GM21723 (cell line): ENCODE measurements at regions not wholly inside any gene's neighbourhood (a gene's known extent, or its start where the extent isn't known, plus 50 kb on each side); places are given as distances from the start of the nearest gene placed in this dataset.
"Not testable (repeated sequence)": the region's sequence is repeated elsewhere in the genome, so short reads cannot be mapped to it uniquely, and the experiment has no call there.

ENCODE experiments used
- ATAC-seq: cut with Tn5 transposase; IDR thresholded peaks from one replicate; pipeline ENCODE4 v1.9.1; 2021; ENCODE audit warnings: mild to moderate bottlenecking, moderate library complexity; ENCODE audit not compliant: unreplicated experiment

DNA sequence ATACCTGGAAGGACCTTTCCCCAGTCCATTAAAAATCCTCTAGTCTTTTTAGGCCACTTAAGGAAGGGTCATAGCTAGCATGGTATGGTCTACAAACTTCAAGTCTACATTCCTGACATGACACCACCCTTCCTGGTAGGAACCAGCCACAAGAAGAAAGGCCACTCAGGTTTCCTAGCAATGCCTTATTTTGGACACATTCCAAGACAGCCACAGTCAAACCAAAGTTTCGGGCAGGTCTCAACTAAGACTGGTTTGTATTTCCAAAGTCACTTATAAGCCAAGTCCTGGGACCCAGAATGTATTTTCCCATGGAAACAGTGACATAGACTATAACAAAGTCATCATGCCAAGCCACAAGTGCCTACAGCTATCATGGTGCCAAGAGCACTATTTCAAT lies 50.6 kb upstream of the SLC44A3 start:
- ATAC-seq = no peak

DNA sequence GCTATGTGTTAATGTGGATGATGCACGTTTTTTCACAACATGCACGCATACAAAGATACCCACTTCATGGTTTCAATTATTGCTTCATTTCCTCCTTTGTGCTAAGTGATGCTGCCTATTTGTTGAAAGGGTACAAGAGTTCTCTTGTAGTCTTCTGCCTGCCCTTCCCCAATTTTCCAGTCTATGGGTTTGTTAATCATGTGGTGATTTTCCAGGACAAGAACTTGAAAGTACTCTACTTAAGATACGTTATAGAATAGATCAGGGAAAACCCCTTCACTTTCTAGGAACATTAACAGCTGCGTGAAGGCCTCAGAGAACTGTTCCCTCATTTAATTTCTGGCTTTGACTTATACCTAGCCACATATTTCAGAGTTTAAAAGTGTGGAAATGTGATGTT lies 52.1 kb upstream of the SLC44A3 start:
- no peak for ATAC-seq

DNA sequence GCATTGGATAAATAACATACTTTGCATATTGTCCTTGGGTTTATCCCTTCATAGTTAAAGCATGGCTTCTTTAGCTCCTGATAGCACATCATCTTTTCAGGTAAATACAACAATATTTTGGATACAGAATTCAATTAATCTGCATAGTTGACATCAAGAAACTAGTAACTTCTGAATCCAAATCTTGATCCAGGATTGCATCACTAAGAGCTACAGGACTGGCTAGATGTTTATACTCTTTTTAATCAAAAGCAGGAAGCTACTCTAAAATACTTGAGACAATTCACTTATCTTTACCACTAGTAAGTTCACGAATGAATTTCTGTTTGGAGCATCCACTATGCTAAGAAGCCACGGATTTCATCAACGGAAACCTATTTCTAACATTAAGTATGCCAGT lies 54.2 kb upstream of the SLC44A3 start:
- ATAC-seq = no peak

DNA sequence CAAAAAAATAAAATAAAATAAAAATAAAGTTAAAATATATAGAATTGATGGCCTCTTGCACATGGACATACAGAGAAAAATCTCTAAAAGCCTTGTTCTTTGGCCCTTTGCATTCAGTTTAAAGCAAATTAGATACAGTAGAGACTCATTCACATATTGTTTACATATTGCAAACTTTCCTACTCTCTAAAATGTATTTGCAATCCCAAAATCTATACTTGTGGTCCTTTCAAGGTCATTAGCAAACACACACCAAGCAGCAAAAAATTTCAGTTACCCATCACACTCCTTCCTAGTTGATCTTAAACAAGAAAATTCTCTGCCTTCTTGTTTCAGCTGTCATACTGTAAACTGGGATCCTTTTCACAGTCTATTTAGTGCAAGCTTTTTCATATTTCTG lies 61.0 kb upstream of the SLC44A3 start:
- no peak for ATAC-seq

DNA sequence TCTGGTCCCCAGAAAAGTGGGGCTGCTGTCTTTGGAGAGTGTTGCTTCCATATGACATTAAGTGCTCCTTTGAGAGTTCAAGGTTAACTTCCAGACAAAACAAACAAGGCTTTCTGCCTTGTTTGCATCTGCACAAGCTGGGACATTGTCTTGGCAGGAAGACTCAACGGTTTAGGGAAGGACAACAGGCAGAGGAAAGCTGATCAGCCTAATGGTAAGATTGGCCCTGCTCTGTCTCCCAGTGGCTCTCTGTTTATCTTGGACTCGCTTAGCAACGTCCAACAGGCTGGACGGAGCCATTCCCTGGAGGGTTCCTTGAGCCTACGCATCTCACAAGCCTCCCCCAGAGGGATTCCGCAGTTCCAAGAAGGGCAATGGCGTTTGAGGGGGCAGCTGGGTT lies 62.2 kb upstream of the SLC44A3 start:
- no peak for ATAC-seq

DNA sequence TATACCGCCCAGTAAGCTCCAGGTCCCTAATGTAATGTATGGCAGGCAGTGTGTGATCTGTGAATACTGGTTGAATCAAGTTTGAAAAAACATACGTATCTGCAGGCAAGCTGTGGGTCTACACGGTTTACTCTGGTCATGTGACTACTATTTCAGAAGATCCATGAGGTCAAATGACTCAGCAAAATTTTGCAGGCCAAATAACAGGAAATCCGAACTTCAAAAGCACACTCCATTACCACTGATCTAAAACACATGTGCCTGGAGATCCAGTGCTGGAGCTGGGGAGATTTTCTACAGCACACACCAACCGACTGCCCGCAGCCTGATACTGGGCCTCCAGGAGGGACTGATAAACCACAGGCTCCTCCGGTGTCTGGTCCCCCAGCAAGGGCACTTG lies 64.5 kb upstream of the SLC44A3 start:
- no peak for ATAC-seq

DNA sequence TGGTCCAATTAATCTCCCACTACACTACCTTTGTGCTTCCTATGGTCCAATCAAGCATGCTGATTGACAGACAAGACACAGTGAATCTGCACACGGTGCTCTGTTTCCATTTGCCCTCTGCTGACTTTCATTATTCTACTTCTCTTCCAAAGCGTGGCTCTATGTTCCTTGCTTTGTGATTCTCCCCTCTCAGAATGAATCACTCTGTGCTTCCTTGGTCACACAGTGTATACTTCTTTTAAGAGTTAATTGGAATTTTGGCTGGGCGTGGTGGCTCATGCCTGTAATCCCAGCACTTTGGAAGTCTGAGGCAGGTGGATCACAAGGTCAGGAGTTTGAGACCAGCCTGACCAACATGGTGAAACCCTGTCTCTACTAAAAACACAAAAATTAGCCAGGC lies 65.1 kb upstream of the SLC44A3 start:
- not testable (repeated sequence) for ATAC-seq

DNA sequence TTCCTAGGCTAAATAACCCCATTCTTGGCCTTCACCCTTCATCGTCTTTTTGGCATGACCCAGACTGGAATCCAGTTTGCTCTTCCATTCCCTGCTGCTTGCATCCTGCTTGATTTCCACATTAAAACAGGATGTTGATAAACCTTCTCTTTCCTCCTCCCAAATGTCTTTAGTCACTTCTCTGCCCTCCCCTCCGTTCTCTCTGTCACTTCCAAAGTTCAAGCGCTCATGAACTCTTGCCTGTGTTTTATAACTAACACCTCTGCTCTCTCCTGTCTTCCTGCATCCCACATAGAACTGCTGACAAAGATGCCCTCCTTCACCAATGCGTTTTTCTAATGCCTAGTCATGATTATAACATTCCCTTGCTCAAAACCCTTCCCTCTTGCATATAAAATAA lies 65.6 kb upstream of the SLC44A3 start:
- ATAC-seq = no peak

DNA sequence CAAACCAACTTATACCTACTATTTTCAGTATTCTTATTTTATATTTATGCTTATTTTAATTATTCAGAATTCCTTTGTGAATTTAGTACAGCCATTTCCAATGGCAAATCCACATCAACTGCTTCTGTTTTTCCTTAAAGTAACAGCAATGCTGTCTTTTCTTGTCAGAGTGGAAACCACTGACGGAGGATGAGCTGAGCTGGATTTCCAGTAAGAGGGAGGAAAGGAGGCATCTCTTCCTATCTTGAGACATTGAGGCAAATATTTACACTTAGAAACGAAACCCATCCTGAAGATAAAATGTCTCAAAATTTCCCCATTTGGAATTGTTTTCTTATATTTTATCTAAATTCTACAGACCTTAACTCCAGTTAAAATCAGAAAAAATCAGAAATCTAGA lies 66.1 kb upstream of the SLC44A3 start:
- no peak for ATAC-seq

DNA sequence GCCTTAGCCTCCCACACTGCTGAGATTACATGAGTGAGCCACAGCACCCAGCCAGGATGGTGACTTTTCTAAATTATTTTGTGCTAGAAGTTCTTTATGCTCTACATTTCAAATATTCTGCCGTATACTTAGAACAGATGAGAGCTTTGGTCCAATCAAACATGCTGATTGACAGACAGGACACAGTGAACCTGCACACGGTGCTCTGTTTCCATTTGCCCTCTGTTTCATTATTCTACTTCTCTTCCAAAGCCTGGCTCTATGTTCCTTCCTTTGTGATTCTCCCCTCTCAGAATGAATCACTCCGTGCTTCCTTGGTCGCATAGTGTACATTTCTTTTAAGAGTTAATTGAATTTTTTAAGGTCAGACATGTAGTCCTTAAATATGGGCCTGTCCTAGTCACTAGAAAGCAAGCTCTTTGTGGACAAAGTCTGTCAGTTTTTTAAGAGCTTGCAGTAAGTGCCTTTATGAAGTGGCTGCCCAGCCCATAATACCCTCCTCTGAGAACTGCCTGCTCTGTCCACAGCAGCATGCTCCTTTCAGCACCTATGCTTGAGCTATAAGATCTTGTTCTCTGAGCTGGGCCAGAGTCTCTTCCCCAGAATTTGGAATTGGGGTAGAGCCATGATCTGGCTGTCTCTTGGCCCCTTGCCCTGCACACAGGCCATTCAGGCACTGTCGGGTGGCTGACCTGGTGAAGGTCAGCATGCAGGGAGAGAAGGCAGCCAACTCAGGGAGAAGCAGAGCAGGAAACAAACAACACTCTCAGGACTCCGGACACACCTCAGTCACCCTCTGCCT lies 66.8 kb upstream of the SLC44A3 start:
- ATAC-seq = no peak

DNA sequence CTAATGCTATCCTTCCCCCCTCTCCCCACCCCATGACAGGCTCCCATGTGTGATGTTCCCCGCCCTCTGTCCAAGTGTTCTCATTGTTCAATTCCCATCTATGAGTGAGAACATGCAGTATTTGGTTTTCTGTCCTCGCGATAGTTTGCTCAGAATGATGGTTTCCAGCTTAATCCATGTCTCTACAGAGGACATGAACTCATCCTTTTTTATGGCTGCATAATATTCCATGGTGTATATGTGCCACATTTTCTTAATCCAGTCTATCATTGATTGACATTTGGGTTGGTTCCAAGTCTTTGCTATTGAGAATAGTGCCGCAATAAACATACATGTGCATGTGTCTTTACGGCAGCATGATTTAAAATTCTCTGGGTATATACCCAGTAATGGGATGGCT lies 68.7 kb upstream of the SLC44A3 start:
- ATAC-seq = not testable (repeated sequence)

DNA sequence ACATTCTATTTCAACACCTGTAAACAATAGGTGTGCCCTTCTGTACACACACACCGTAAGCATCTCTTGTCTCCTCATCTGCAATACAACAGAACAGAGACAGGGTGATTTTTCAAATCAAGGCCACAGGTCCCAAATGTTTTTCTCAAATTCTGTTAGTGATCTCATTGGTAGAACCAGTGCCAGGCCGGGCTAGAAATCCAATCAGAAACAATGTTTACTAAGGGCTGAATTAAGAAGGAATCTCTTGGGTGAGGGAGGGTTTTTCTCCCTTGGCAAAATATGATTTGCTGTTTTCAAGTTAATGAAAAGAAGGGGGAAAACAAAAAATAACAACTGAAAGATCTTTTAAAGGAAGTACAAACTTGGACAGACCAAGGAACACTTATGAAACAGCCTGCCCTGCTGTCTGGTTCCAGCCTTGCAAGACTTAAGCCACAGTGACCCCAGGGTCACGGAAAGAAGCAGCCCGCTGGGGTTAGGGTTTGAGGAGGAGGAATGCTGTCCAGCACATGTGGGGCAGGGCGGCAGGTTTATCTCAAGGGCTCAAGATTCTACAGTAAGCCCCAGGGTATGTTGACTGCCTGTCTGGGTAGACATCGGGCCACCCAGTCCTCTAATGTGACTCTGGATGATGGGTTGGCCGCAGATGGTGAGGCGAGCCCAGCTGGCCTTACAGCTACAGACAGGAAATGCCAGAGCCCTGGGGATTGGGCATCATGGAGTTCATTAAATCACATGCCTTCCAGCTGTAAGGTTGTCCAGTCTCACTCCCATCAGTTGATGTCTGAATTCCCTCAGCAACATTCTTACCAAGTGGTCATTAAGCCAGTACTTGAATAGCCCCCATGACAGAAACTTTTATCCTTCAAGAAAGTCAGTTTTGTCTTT lies 73.3 kb upstream of the SLC44A3 start:
- no peak for ATAC-seq

DNA sequence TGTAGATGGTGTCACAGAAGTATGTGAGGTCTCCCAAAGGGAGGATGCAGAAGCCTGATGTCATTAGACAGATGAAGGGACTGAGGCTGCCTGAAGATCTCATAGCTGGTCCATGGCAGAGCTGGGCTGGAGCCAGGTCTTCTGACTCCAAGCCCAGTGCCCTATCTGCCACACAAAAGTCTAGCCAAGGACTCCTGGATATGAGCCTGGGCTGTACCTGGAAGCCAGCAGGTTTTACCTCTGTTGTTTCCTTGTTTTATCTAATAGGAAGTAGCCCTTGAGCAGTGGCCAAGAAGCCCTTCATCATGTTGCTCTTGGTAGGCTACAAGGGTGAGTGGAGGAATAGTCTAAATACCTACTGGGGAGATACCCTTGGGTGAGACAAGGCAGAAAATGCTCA lies 74.4 kb upstream of the SLC44A3 start:
- no peak for ATAC-seq

DNA sequence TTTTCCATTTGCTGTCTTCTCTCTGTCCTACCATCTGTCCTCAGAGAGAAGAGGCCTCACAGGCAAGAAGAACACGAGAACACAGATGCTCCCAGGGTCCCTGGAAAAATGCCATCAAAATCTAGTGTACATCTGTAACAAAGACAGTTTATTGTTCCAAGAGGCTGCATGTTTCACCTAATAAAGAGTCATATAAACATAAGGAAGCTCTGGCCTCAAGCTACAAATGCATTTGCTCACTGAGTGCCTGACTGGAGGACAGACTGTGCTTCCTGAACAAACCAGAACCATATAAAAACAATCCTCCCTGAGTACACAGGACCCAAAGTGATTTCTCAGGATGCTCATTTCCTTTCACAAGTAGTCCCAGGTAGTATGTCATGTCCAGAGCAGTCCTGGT lies 76.3 kb upstream of the SLC44A3 start:
- no peak for ATAC-seq

DNA sequence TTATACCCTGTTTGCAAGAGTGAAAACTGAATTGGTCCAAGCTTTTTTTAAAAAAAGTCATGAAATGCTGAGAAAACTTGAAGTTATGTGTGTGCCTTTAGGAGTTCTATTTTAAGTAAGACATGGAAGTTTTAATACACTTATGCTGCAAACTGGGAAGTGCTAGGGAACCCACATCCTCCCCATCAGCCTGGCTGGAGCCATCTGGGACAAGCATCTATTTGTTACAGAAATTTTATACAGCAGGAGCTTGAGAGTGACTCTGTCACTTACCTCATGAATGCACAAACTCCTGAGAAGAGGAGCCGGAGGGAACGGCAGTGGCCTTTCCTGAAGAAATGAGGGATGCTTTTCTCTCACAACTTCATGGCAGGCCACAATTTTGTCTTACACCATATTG lies 78.2 kb upstream of the SLC44A3 start:
- ATAC-seq = no peak

DNA sequence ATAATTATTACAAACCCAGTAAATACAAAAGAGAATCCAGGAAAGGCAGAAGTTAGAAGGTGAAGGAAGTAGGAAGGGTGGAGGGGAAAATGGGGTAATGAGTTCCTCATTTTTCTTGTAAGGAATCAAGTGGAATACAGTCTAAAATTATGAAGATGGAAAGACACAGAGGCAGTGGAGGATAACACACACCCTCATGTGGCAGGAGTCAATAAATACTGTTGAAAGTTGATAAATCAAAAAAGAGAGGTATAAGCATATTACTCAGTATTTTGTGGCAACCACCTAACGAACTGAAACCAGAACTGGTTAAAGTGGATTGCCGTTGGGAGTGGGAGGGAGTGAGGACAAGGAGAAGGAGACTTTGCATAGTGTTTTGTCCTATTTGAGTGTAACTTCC lies 78.6 kb upstream of the SLC44A3 start:
- ATAC-seq = no peak

DNA sequence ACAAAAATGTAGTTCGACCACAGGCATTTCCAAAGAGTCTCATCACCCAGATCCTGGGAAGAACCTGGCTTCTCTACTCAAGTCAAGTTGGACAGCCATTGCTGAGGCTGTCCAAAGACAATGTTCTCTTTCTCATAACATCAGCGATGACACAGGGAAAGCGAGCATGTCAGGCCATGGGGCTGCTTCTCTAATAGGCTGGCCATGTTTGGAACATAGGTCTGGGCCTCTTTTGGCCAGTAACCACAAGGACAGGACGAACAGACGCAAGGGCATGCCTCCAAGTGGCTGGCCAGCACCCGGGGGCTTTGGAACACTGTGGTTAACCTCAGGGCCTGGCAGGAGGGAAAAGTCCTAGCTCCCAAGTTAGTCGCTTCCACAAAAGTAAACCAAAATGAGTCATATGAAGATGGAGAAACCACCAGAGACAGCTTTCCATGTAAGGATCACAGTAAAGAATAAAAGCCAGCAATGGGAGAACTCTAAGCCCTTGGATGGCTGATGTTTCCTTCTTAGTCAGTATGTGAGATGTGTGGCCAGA lies 80.6 kb upstream of the SLC44A3 start:
- ATAC-seq = no peak

DNA sequence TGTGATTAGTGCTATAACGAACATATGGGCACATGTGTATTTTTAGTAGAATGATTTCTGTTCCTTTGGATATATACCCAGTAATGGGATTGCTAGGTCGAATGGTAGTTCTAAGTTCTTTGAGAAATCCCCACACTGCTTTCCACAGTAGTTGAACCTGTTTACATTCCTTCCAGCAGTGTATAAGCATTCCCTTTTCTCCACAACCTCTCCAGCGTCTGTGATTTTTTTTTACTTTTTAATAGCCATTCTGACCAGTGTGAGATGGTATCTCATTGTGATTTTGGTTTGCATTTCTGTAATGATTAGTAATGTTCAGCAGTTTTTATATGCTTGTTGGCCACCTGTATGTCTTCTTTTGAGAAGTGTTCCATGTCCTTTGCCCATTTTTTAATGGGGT lies 81.8 kb upstream of the SLC44A3 start:
- ATAC-seq = no peak

DNA sequence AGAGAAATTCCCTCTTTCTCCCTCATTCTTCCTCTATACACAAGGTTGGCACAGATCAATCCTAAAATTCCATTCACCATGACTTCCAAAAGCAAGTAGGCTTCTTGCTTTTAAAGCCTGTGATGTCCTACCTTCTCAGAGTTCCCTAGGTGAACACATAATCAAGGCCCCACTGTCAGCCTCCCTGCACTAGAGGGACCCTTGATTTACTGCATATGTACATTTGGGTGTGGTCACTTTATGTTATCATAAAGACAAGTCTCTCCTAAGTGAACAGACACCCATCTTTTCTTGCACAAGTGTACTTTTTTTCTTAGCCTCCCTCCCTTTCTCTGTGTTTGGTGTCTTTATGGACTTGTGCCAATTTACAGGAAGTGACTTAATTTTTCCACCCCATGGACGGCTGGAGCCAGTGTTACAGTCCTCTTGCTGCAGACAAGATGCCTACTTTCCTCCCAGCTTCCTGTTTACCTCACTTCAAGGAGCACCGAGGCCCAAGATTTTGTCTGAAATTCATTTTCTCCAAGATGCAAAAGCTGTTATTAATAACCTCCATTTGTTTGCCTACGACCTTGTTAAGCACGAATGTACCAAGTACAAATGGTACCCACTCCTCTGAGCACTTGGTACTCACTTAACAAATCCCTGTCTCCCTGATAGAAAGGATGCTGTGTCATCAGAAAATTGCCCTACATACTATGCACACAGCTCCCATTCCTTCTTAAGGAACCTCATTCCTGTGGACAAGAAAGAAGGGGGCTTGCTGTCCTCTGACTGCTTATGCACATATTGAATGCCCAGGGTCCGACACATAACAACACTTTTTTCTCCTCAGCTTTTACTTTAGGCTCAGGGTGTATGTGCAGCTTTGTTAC lies 82.8 kb upstream of the SLC44A3 start:
- ATAC-seq = no peak

DNA sequence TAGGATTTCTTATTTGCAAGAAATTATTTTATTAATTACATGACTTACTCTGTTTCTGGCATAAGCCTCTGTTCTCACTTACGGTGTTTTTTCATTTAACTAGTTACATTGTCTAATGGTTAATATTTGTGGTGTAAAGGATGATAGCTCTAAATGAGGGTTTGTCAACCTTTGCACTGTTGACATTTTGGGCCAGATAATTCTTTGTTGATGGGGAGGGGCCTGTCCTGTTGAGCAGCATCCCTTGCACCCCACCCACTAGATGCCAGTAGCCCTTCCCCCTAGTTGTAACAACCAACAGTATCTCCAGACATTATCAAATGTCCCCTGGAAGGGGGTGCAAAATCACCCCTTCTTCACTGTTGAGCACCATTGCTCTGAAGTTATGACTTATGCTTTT lies 83.6 kb upstream of the SLC44A3 start:
- ATAC-seq = no peak

DNA sequence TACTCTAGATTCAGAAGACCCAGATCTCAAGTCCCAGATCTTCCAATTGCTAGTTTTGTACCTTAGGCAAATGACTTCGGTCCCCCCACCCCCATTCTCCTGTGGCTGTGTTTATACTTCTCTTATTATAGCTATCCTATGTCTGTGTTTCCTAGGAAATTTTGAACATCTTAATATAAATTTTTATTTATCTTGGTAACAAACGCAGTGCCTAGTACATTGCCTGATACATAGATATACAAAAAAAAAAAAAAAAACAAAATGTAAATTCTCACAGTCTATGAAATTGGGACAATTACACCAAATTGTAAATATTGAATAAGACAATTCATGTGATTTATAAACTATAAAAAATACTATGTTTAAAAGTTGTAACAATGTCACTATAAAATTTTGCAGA lies 84.1 kb upstream of the SLC44A3 start:
- ATAC-seq = no peak
